GM18508 (cell line): ENCODE measurements at regions not wholly inside any gene's neighbourhood (a gene's known extent, or its start where the extent isn't known, plus 50 kb on each side); places are given as distances from the start of the nearest gene placed in this dataset.
"Not testable (repeated sequence)": the region's sequence is repeated elsewhere in the genome, so short reads cannot be mapped to it uniquely, and the experiment has no call there.

Source experiments
- ATAC-seq: cut with Tn5 transposase; IDR thresholded peaks from one replicate; pipeline ENCODE4 v1.9.1; 2021; ENCODE audit warnings: moderate number of reproducible peaks; ENCODE audit not compliant: insufficient read depth, unreplicated experiment

GRCh38 chr12:46629331-46630229, 196.2 kb downstream of the SLC38A4 start:
- no peak for ATAC-seq

GRCh38 chr12:46628176-46628575, 197.6 kb downstream of the SLC38A4 start:
- ATAC-seq = no peak

DNA sequence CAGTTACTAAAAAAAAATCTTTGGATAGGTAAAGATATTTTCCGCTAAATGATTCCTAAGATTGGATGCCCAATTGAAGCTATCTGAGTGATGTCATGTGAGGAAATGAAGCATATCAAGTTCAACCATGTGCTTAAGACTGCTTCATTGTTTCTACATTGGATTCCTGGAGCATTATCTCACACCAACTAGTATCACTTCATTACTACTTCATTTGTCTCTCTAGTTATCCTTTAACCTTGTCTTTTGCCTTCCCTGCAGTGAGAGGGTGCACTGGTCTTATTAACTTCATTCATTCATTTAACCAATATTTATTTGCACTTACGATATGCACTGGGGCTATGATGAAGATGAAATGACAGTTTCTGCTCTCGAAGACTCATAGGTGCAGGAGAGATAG, 198.1 kb downstream of the SLC38A4 start:
- ATAC-seq = no peak

GRCh38 chr12:46619474-46619873, 206.3 kb downstream of the SLC38A4 start:
- ATAC-seq = not testable (repeated sequence)

- ATAC-seq = not testable (repeated sequence)
These were observed 208.1 kb downstream of the SLC38A4 start for GRCh38 chr12:46617737-46618136.

- no peak for ATAC-seq
These were observed 208.6 kb downstream of the SLC38A4 start for GRCh38 chr12:46617167-46617566.

DNA sequence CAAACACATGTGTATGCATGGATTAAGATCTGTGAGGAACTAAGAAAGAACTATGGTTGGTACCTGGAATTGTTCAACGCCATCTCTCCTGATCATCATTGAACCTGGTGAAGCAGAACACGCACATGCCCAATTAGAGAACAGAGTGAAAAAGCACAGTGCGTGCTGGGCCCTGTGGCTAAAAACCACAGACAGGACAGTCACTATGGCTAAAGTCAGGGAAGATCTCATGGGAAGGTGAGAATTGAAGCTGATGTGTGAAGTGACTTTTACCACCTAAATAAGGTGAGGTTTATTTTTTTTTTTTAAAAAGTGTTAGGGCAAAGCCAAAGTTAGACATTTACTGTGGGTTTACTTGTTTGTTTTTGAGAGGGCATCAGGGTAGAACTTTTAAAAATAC, 215.0 kb downstream of the SLC38A4 start:
- ATAC-seq = no peak

GRCh38 chr12:46609674-46610073, 216.1 kb downstream of the SLC38A4 start:
- no peak for ATAC-seq

DNA sequence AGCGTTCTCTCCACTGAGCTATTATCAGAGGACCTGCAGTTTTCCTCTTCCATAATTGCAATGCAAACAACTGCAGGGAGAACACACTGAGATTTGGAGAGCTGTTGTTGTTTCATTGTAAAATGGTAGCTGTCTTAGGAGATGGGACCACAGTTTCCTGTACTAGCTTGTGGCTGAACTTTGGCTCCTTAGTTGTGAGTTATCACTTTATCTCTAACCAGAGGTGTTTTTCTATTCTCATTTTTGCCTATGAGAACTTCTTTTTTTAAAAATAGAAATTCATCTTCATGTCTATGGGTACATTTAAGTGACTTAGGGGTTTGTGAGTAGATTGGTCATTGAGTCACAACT, 216.5 kb downstream of the SLC38A4 start:
- no peak for ATAC-seq

DNA sequence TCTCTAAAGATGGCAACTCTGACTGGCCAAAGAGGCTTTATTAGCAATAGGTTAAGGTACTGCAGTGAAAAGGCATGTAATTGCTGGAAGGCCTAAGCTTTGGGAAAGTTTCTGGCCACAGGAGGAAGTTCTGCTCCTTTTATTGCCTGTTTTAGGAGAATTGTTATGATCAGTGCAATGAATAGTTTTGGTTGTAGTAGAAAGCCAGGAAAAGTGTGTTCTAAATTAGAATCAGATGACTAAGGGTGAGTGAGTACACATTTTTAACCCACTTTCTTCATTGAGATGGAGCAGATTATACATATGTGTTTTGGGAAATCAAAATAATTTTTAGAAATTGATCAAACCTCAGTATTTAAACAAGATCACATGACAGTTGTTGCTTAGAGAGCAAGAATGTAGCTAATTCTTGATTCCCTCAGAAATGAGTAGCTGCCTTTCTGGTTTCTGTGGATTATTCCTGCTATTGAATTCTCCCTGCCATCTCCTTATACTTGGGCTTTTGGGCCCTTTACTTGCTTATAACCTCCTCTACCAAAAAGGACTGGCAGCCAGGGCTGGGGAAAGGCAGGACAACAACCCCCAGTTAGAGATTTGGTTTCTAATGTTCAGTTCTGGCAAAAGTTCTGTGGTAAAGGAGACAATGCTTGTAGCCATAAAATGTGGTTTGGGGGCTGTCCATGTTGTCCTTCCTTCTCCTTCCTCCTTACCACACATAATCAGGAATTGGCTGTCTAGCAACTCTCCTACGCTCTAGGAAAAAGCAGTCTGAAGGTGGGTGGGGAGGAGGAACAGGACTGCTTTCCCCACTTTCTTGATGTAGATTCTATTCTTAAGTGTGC, 217.1 kb downstream of the SLC38A4 start:
- no peak for ATAC-seq

DNA sequence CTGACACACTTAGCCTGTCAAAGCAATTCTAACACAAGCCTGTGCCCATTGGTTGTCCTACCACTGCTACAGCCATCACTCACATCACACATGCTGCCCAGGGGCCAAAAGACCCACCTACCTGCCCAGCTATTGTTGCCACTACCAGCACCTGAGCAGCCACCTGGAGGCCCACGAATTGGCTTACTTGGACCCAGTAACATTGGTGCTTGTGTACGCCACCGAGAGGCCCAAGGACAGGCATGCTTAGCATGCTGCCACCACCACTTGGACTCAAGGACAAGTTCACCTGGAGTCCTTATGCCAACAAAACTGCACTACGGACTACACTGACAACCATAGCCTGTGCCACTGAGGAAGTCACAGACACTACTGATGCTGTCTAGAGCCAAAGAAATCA, 221.1 kb downstream of the SLC38A4 start:
- ATAC-seq = no peak

DNA sequence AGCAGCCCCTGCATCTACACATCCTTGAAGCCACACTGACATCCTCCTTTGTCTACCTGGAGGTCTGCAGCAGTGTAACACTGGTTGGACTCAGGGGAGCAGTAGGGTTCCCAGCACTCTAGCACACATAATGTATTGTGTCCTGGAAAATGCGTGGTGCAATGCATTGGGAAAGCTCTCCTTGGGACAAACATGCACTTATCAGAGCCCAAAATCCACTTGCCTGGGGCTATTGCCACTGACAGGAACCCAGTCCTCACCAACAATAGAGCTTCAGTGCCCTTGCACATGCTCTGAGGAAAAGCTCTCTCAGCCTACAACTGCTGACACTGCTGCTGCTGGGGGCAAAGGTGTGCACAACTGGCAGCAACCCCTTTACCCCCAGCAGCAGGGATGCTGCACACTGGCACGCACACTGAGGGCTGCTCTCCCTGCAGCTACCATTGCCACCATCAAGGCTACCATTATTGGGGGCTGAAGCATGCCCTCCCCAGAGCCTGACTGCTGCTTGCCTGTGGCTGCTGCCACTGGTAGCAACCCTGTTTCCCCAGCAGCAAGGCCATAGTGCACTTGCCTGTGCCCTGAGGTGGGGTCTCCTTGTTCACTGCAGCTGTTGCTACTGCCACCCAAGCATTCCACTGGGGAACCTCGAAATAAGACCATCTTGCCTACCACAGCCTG, 221.9 kb downstream of the SLC38A4 start:
- ATAC-seq = no peak

DNA sequence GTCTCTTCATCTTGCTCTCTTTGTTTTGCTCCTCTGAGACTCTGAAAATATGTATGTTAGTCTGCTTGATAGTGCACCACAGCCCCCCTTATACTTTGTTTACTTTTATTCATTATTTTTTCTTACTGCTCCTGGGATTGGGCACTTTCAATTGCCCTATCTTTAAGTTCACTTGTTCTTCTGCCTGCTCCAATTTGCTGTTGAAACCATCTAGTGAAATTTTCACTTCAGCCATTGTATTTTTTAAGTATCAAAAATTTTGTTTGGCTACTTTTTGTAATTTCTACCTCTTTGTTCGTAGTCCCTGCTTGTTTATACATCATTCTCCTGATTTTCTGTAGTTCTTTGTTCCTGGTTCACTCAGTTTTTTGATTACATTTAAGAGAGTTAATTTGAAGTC, 223.3 kb downstream of the SLC38A4 start:
- ATAC-seq = no peak

DNA sequence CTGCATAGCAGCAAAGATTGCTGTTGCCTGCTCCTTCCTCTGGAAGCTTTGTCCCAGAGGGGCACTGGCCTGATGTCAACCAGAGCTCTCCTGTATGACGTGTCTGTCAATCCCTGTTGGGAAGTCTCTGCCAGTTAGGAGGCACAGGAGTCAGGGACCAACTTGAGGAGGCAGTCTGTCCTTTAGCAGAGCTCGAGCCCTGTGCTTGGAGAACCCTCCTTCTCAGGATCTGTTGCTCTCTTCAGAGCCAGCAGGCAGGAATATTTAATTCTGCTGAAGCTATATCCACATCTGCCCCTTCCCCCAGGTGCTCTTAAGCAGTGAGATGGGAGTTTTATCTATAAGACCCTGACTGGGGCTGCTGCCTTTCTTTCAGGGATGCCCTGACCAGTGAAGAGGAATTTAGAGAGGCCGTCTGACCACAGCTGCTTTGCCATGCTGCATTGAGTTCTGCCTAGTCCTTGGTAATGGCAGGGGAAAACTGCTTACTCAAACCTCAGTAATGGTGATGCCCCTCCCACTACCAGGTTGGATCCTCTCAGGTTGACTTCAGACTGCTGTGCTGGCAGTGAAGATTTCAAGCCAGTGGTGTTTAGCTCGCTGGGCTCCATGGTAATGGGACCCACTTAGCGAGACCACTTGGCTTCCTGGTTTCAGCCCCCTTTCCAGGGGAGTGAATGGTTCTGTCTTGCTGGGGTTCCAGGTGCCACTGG, 218.6 kb upstream of the SLC38A2 start:
- ATAC-seq = no peak

DNA sequence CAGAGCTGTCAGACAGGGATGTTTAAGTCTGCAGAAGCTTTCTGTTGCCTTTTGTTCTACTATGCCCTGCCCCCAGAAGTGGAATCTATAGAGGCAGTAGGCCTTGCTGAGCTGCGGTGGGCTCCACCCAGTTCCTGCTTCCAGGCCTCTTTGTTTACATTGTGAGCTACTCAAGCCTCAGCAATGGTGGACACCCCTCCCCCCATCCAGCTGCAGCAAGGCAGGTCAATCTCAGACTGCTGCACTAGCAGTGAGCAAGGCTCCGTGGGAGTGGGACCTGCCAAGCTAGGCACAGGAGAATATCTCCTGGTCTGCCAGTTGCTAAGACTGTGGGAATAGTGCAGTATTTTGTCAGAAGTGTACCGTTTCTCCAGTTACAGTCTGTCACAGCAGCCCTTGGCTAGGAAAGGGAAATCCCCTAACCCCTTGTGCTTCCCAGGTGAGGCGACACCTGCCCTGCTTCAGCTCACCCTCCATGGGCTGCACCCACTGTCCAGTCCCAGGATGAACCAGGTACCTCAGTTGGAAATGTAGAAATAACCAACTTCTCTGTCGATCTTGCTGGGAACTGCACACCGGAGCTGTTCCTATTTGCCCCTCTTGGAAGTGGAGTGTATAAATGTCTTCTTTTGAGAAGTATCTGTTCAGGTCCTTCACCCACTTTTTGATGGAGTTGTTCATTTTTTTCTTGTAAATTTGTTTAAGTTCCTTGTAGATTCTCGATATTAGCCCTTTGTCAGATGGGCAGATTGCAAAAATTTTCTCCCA, 213.5 kb upstream of the SLC38A2 start:
- ATAC-seq = no peak

GRCh38 chr12:46584098-46584497, 211.5 kb upstream of the SLC38A2 start:
- ATAC-seq = not testable (repeated sequence)

- not testable (repeated sequence) for ATAC-seq
These were observed 209.4 kb upstream of the SLC38A2 start for GRCh38 chr12:46581990-46582389.

DNA sequence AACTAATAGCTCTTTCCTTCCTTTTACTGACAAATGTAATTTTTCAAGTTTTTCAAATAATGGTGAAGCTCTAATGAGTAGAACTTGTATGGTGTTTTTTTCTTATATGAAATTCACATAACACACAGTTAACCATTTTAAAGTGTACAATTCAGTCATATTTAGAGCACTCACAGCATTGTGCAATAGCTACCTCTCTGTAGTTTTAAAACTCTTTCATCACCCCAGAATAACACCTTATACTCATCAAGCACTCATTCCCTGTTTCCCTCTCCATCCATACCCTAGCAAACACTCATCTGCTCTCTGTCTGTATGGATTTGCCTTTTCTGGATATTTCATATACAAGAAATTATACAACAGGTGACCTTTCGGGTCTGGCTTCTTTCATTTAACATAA, 207.9 kb upstream of the SLC38A2 start:
- ATAC-seq = no peak

GRCh38 chr12:46579474-46579873, 206.9 kb upstream of the SLC38A2 start:
- no peak for ATAC-seq
